GM21447 (cell line): ENCODE measurements at regions not wholly inside any gene's neighbourhood (a gene's known extent, or its start where the extent isn't known, plus 50 kb on each side); places are given as distances from the start of the nearest gene placed in this dataset.
"Not testable (repeated sequence)": the region's sequence is repeated elsewhere in the genome, so short reads cannot be mapped to it uniquely, and the experiment has no call there.

Experiments used
- ATAC-seq: cut with Tn5 transposase; IDR thresholded peaks from one replicate; pipeline ENCODE4 v1.9.1; 2021; ENCODE audit not compliant: unreplicated experiment

- no peak for ATAC-seq
These were observed 1100.3 kb downstream of the TBL1XR1 start for GRCh38 chr3:176097027-176097426.

GRCh38 chr3:176093892-176094291 lies 1103.4 kb downstream of the TBL1XR1 start:
- not testable (repeated sequence) for ATAC-seq

- ATAC-seq: no peak
These were observed 1106.6 kb downstream of the TBL1XR1 start for GRCh38 chr3:176090727-176091126.

- no peak for ATAC-seq
These were observed 1108.3 kb downstream of the TBL1XR1 start for GRCh38 chr3:176088962-176089383.

GRCh38 chr3:176087066-176087697 lies 1110.1 kb downstream of the TBL1XR1 start:
- ATAC-seq: no peak

- no peak for ATAC-seq
These were observed 1117.5 kb downstream of the TBL1XR1 start for GRCh38 chr3:176079785-176080184.

GRCh38 chr3:176078906-176079305 lies 1118.4 kb downstream of the TBL1XR1 start:
- no peak for ATAC-seq

GRCh38 chr3:176075491-176075890 lies 1121.8 kb downstream of the TBL1XR1 start:
- no peak for ATAC-seq

- no peak for ATAC-seq
These were observed 1122.2 kb downstream of the TBL1XR1 start for GRCh38 chr3:176075046-176075445.

GRCh38 chr3:176074096-176074495 lies 1123.2 kb downstream of the TBL1XR1 start:
- no peak for ATAC-seq

- no peak for ATAC-seq
These were observed 1125.3 kb downstream of the TBL1XR1 start for GRCh38 chr3:176071943-176072342.

- ATAC-seq: no peak
These were observed 1128.5 kb downstream of the TBL1XR1 start for GRCh38 chr3:176068750-176069149.

- ATAC-seq: no peak
These were observed 1138.4 kb downstream of the TBL1XR1 start for GRCh38 chr3:176058856-176059255.

GRCh38 chr3:176055836-176056235 lies 1141.4 kb downstream of the TBL1XR1 start:
- no peak for ATAC-seq

- ATAC-seq: no peak
These were observed 1145.5 kb downstream of the TBL1XR1 start for GRCh38 chr3:176051766-176052165.

- no peak for ATAC-seq
These were observed 1150.6 kb downstream of the TBL1XR1 start for GRCh38 chr3:176046703-176047102.

- ATAC-seq: no peak
These were observed 1155.5 kb downstream of the TBL1XR1 start for GRCh38 chr3:176041812-176042211.

GRCh38 chr3:176041185-176041584 lies 1156.1 kb downstream of the TBL1XR1 start:
- no peak for ATAC-seq

- ATAC-seq: no peak
These were observed 1159.6 kb downstream of the TBL1XR1 start for GRCh38 chr3:176037636-176038035.

GRCh38 chr3:176032043-176032442 lies 1165.2 kb downstream of the TBL1XR1 start:
- ATAC-seq: no peak

GRCh38 chr3:176016203-176016602 lies 1157.1 kb downstream of the NAALADL2 start:
- ATAC-seq: not testable (repeated sequence)

- not testable (repeated sequence) for ATAC-seq
These were observed 1156.1 kb downstream of the NAALADL2 start for GRCh38 chr3:176015228-176015627.

GRCh38 chr3:176009256-176009655 lies 1150.1 kb downstream of the NAALADL2 start:
- ATAC-seq: no peak
